ENCODE measurements at regions not wholly inside any gene's neighbourhood (a gene's known extent, or its start where the extent isn't known, plus 50 kb on each side); places are given as distances from the start of the nearest gene placed in this dataset.

- Histone ChIP-seq H3K9me3 (ENCODE audit: insufficient read depth, low read length) (no peaks in the 10 kb centered on the region), H3K27me3 (ENCODE audit: insufficient read depth, insufficient read length) (no peaks in the 10 kb centered on the region), H3K4me1 (ENCODE audit: insufficient read depth, insufficient read length) (no peaks in the 10 kb centered on the region), H3K36me3 (ENCODE audit: insufficient read depth, insufficient read length, low read length) (no peaks in the 10 kb centered on the region), H3K9ac (ENCODE audit: insufficient read length, low read depth) (no peak overlapping the region), H3K4me3 (ENCODE audit: insufficient read length, low read depth) (no peak overlapping the region)
- TF ChIP-seq YY1 (IDR thresholded peaks at IDR 0.05; ENCODE audit: insufficient read depth, insufficient read length), result no peak
- DNase-seq (ENCODE audit: low read depth, low spot score), result no peak
Observed at GRCh38 chr13:104693126-104693525, 1626.9 kb upstream of the SLC10A2 start.

GRCh38 chr13:104691767-104692467 lies 1625.7 kb upstream of the SLC10A2 start:
- no peaks in the 10 kb centered on the region for H3K4me1 ChIP-seq (ENCODE audit: insufficient read depth, insufficient read length)
- H3K9me3 ChIP-seq (ENCODE audit: insufficient read depth, low read length), result no peaks in the 10 kb centered on the region
- no peak for DNase-seq (ENCODE audit: low read depth, low spot score)
- H3K9ac ChIP-seq (ENCODE audit: insufficient read length, low read depth), result no peak overlapping the region
- TF ChIP-seq YY1 (IDR thresholded peaks at IDR 0.05; ENCODE audit: insufficient read depth, insufficient read length) (no peak), SUZ12 (IDR thresholded peaks at IDR 0.05; ENCODE audit: extremely low read depth, insufficient read depth, insufficient read length) (no peak), ZNF274 (IDR thresholded peaks at IDR 0.05; ENCODE audit: low read depth, low read length) (no peak)
- no peaks in the 10 kb centered on the region for H3K27me3 ChIP-seq (ENCODE audit: insufficient read depth, insufficient read length)
- H3K36me3 ChIP-seq (ENCODE audit: insufficient read depth, insufficient read length, low read length), result no peaks in the 10 kb centered on the region
- no peak overlapping the region for H3K4me3 ChIP-seq (ENCODE audit: insufficient read length, low read depth)

- Histone ChIP-seq H3K9ac (ENCODE audit: insufficient read length, low read depth) (no peak overlapping the region), H3K27me3 (ENCODE audit: insufficient read depth, insufficient read length) (no peaks in the 10 kb centered on the region), H3K4me1 (ENCODE audit: insufficient read depth, insufficient read length) (no peaks in the 10 kb centered on the region), H3K9me3 (ENCODE audit: insufficient read depth, low read length) (no peaks in the 10 kb centered on the region), H3K4me3 (ENCODE audit: insufficient read length, low read depth) (no peak overlapping the region), H3K36me3 (ENCODE audit: insufficient read depth, insufficient read length, low read length) (no peaks in the 10 kb centered on the region)
- TF ChIP-seq YY1 (IDR thresholded peaks at IDR 0.05; ENCODE audit: insufficient read depth, insufficient read length), result no peak
- TF ChIP-seq SUZ12 (IDR thresholded peaks at IDR 0.05; ENCODE audit: extremely low read depth, insufficient read depth, insufficient read length), result no peak
- no peak for TF ChIP-seq ZNF274 (IDR thresholded peaks at IDR 0.05; ENCODE audit: low read depth, low read length)
- no peak for DNase-seq (ENCODE audit: low read depth, low spot score)
Observed at GRCh38 chr13:104686484-104686883, 1620.3 kb upstream of the SLC10A2 start.

- TF ChIP-seq SUZ12 (IDR thresholded peaks at IDR 0.05; ENCODE audit: extremely low read depth, insufficient read depth, insufficient read length) (no peak), ZNF274 (IDR thresholded peaks at IDR 0.05; ENCODE audit: low read depth, low read length) (no peak), YY1 (IDR thresholded peaks at IDR 0.05; ENCODE audit: insufficient read depth, insufficient read length) (no peak)
- no peak for DNase-seq (ENCODE audit: low read depth, low spot score)
- Histone ChIP-seq H3K4me3 (ENCODE audit: insufficient read length, low read depth) (no peak overlapping the region), H3K27me3 (ENCODE audit: insufficient read depth, insufficient read length) (no peaks in the 10 kb centered on the region), H3K9ac (ENCODE audit: insufficient read length, low read depth) (no peak overlapping the region), H3K36me3 (ENCODE audit: insufficient read depth, insufficient read length, low read length) (no peaks in the 10 kb centered on the region), H3K9me3 (ENCODE audit: insufficient read depth, low read length) (no peaks in the 10 kb centered on the region), H3K4me1 (ENCODE audit: insufficient read depth, insufficient read length) (no peaks in the 10 kb centered on the region)
Observed at GRCh38 chr13:104683789-104684188, 1617.6 kb upstream of the SLC10A2 start.

- DNase-seq (ENCODE audit: low read depth, low spot score), result no peak
- Histone ChIP-seq H3K9me3 (ENCODE audit: insufficient read depth, low read length) (no peaks in the 10 kb centered on the region), H3K9ac (ENCODE audit: insufficient read length, low read depth) (no peak overlapping the region), H3K4me3 (ENCODE audit: insufficient read length, low read depth) (no peak overlapping the region), H3K27me3 (ENCODE audit: insufficient read depth, insufficient read length) (no peaks in the 10 kb centered on the region), H3K4me1 (ENCODE audit: insufficient read depth, insufficient read length) (no peaks in the 10 kb centered on the region), H3K36me3 (ENCODE audit: insufficient read depth, insufficient read length, low read length) (no peaks in the 10 kb centered on the region)
- TF ChIP-seq SUZ12 (IDR thresholded peaks at IDR 0.05; ENCODE audit: extremely low read depth, insufficient read depth, insufficient read length), result no peak
- TF ChIP-seq ZNF274 (IDR thresholded peaks at IDR 0.05; ENCODE audit: low read depth, low read length), result no peak
- TF ChIP-seq YY1 (IDR thresholded peaks at IDR 0.05; ENCODE audit: insufficient read depth, insufficient read length), result no peak
Observed at GRCh38 chr13:104678161-104678560, 1611.9 kb upstream of the SLC10A2 start.

- no peaks in the 10 kb centered on the region for H3K4me1 ChIP-seq (ENCODE audit: insufficient read depth, insufficient read length)
- TF ChIP-seq ZNF274 (IDR thresholded peaks at IDR 0.05; ENCODE audit: low read depth, low read length), result no peak
- TF ChIP-seq YY1 (IDR thresholded peaks at IDR 0.05; ENCODE audit: insufficient read depth, insufficient read length), result no peak
- TF ChIP-seq SUZ12 (IDR thresholded peaks at IDR 0.05; ENCODE audit: extremely low read depth, insufficient read depth, insufficient read length), result no peak
- H3K9me3 ChIP-seq (ENCODE audit: insufficient read depth, low read length), result no peaks in the 10 kb centered on the region
- H3K27me3 ChIP-seq (ENCODE audit: insufficient read depth, insufficient read length), result no peaks in the 10 kb centered on the region
- DNase-seq (ENCODE audit: low read depth, low spot score), result no peak
- H3K9ac ChIP-seq (ENCODE audit: insufficient read length, low read depth), result no peak overlapping the region
- H3K36me3 ChIP-seq (ENCODE audit: insufficient read depth, insufficient read length, low read length), result no peaks in the 10 kb centered on the region
- no peak overlapping the region for H3K4me3 ChIP-seq (ENCODE audit: insufficient read length, low read depth)
Observed at GRCh38 chr13:104671901-104672300, 1605.7 kb upstream of the SLC10A2 start.

- H3K9me3 ChIP-seq (ENCODE audit: insufficient read depth, low read length), result no peaks in the 10 kb centered on the region
- H3K27me3 ChIP-seq (ENCODE audit: insufficient read depth, insufficient read length), result no peaks in the 10 kb centered on the region
- no peak overlapping the region for H3K9ac ChIP-seq (ENCODE audit: insufficient read length, low read depth)
- H3K4me1 ChIP-seq (ENCODE audit: insufficient read depth, insufficient read length), result no peaks in the 10 kb centered on the region
- DNase-seq (ENCODE audit: low read depth, low spot score), result no peak
- H3K36me3 ChIP-seq (ENCODE audit: insufficient read depth, insufficient read length, low read length), result no peaks in the 10 kb centered on the region
- TF ChIP-seq YY1 (IDR thresholded peaks at IDR 0.05; ENCODE audit: insufficient read depth, insufficient read length) (no peak), SUZ12 (IDR thresholded peaks at IDR 0.05; ENCODE audit: extremely low read depth, insufficient read depth, insufficient read length) (no peak), ZNF274 (IDR thresholded peaks at IDR 0.05; ENCODE audit: low read depth, low read length) (no peak)
- H3K4me3 ChIP-seq (ENCODE audit: insufficient read length, low read depth), result no peak overlapping the region
Observed at GRCh38 chr13:104657196-104657595, 1591.0 kb upstream of the SLC10A2 start.
